Smooth muscle cell (in vitro differentiated cells): ENCODE measurements at regions not wholly inside any gene's neighbourhood (a gene's known extent, or its start where the extent isn't known, plus 50 kb on each side); places are given as distances from the start of the nearest gene placed in this dataset.

Source experiments
- DNase-seq: peaks from one replicate; lab custom pipeline; 2025; ENCODE audit not compliant: unreplicated experiment; lab: John Stamatoyannopoulos, UW
- H2AFZ ChIP-seq: fragments of 200-600 bp; sonication (generic); 2 replicates; pipeline ENCODE4 v1.6.0; 2016; ENCODE audit warnings: antibody characterized with exemption, low read depth, mild to moderate bottlenecking
- H3F3A ChIP-seq: fragments of 200-600 bp; sonication (generic); 2 replicates; pipeline ENCODE4 v1.6.0; 2017; ENCODE audit warnings: antibody characterized with exemption, low read depth
- H3K27ac ChIP-seq: fragments of 200-600 bp; sonication (generic); 2 replicates; pipeline ENCODE4 v1.5.1; 2016; ENCODE audit warnings: low read depth, mild to moderate bottlenecking
- H3K27me3 ChIP-seq: fragments of 200-600 bp; sonication (generic); 2 replicates; pipeline ENCODE4 v1.6.1; 2016; ENCODE audit warnings: low read depth, mild to moderate bottlenecking
- H3K36me3 ChIP-seq: fragments of 200-600 bp; sonication (generic); 2 replicates; pipeline ENCODE4 v1.5.1; 2016; ENCODE audit warnings: low read depth
- H3K4me1 ChIP-seq: fragments of 200-600 bp; sonication (generic); 2 replicates; pipeline ENCODE4 v1.5.1; 2016; ENCODE audit warnings: low read depth
- H3K4me2 ChIP-seq: fragments of 200-600 bp; sonication (generic); 2 replicates; pipeline ENCODE4 v1.6.0; 2016; ENCODE audit warnings: mild to moderate bottlenecking
- H3K4me3 ChIP-seq: fragments of 200-600 bp; sonication (generic); 2 replicates; pipeline ENCODE4 v1.5.1; 2016; ENCODE audit warnings: mild to moderate bottlenecking
- H3K79me2 ChIP-seq: fragments of 200-600 bp; sonication (generic); 2 replicates; pipeline ENCODE4 v1.6.0; 2016; ENCODE audit warnings: low read depth, mild to moderate bottlenecking
- H3K9ac ChIP-seq: fragments of 200-600 bp; sonication (generic); 2 replicates; pipeline ENCODE4 v1.6.0; 2016; ENCODE audit warnings: low read depth
- H3K9me3 ChIP-seq: fragments of 200-600 bp; sonication (generic); replicated peaks from 2 replicates; pipeline ENCODE4 v1.5.1; 2016; ENCODE audit warnings: low read depth
- H4K20me1 ChIP-seq: fragments of 200-600 bp; sonication (generic); 2 replicates; pipeline ENCODE4 v1.6.0; 2016; ENCODE audit warnings: low read depth
- WGBS: methylation state at CpG from one replicate; pipeline ENCODE4 v1.1.7; 2016; ENCODE audit warnings: low lambda C conversion rate; 5-methylcytosine and 5-hydroxymethylcytosine counted together
- TF ChIP-seq, protein P1 (sequence below): fragments of 200-600 bp; sonication (generic); IDR thresholded peaks from 2 replicates; pipeline ENCODE4 v1.5.1; 2017; ENCODE audit warnings: borderline replicate concordance, mild to moderate bottlenecking, antibody characterized with exemption; ENCODE audit not compliant: insufficient read depth, poor library complexity, severe bottlenecking

DNA sequence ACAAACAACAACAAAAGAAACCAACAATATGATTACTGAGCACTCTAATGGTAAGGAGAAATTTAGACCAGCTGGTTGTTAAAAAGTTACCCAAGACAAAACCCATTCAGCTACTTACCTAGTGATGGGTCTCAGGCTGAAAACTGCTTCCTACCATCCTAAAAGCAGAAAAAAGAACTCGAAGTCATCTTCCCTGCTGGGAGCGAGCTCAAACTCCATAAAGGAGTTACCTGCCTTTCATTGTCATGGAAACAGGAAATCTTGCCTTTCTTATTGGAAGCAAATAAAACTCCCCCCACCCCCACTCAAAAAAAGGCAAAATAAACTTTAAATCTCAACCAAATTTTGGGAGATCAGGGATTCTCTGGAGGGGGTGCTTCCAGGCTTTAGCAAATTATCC is 1478.3 kb downstream of the C4orf33 start:
- Histone ChIP-seq H3K4me2 (no peak overlapping the region), H3K4me3 (no peak overlapping the region), H3F3A (no peaks in the 10 kb centered on the region), H2AFZ (no peak overlapping the region), H3K79me2 (no peaks in the 10 kb centered on the region), H3K36me3 (no peaks in the 10 kb centered on the region), H3K27me3 (no peaks in the 10 kb centered on the region), H3K4me1 (peaks cover 4% of the 10 kb centered on the region), H3K27ac (no peak overlapping the region), H3K9me3 (no peaks in the 10 kb centered on the region), H4K20me1 (no peaks in the 10 kb centered on the region), H3K9ac (no peak overlapping the region)
- TF ChIP-seq, protein P1, sequence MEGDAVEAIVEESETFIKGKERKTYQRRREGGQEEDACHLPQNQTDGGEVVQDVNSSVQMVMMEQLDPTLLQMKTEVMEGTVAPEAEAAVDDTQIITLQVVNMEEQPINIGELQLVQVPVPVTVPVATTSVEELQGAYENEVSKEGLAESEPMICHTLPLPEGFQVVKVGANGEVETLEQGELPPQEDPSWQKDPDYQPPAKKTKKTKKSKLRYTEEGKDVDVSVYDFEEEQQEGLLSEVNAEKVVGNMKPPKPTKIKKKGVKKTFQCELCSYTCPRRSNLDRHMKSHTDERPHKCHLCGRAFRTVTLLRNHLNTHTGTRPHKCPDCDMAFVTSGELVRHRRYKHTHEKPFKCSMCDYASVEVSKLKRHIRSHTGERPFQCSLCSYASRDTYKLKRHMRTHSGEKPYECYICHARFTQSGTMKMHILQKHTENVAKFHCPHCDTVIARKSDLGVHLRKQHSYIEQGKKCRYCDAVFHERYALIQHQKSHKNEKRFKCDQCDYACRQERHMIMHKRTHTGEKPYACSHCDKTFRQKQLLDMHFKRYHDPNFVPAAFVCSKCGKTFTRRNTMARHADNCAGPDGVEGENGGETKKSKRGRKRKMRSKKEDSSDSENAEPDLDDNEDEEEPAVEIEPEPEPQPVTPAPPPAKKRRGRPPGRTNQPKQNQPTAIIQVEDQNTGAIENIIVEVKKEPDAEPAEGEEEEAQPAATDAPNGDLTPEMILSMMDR: no peak
- DNase-seq: no peak
- 93% methylated on average over 2 of the region's 2 CpGs for WGBS

DNA sequence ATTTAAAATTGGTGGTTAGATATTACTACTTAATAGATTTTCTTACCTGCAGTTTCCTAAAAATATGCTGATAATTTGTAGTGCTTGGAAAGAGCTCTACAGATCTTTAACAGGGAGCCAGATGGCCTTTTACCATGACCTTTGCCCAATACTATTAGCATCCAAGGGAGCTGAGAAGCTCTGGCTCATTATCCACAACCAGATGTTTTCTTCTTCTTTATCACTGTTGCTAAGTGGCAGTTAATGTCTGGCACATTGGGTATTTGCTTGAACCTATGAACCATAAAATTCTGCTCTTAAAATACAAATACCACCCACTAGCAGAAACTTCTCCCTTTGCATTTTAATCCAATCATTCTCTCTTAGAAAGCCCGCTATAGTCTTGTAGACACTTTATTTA is 1480.3 kb downstream of the C4orf33 start:
- H3K9ac ChIP-seq: no peak overlapping the region
- H3F3A ChIP-seq: no peaks in the 10 kb centered on the region
- 89% methylated on average over 1 of the region's 1 CpG for WGBS
- H3K36me3 ChIP-seq: no peaks in the 10 kb centered on the region
- DNase-seq: no peak
- H3K4me1 ChIP-seq: peaks cover 4% of the 10 kb centered on the region
- no peak overlapping the region for H2AFZ ChIP-seq
- H3K4me2 ChIP-seq: no peak overlapping the region
- H3K79me2 ChIP-seq: no peaks in the 10 kb centered on the region
- TF ChIP-seq, protein P1: no peak
- H3K9me3 ChIP-seq: no peaks in the 10 kb centered on the region
- no peak overlapping the region for H3K27ac ChIP-seq
- H4K20me1 ChIP-seq: no peaks in the 10 kb centered on the region
- no peak overlapping the region for H3K4me3 ChIP-seq
- no peaks in the 10 kb centered on the region for H3K27me3 ChIP-seq

DNA sequence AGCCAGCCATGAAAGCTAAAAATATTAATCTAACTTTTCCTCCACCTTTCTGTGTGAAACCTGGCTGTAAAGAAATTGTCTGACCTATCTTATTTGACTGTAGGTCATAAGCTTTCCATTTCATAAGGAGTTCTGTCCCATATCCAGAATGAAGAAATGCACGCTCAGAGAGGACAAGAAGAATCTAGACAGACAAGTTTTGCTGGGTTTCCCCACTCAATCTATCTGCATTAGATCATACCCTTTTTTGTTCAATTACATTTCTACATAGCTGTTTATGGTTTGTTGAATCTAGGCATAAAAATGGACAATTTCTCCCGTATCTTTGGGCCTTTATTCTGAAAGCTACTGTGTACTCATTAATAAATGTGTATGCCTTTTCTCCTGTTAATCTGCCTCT is 1495.1 kb downstream of the C4orf33 start:
- Histone ChIP-seq H3K4me2 (no peak overlapping the region), H3K27ac (peak overlapping the region; percentile 84), H3K4me3 (no peak overlapping the region), H4K20me1 (no peaks in the 10 kb centered on the region), H3K27me3 (no peaks in the 10 kb centered on the region), H3K36me3 (no peaks in the 10 kb centered on the region), H3K4me1 (no peaks in the 10 kb centered on the region), H3K9ac (no peak overlapping the region), H2AFZ (peak overlapping the region; percentile 7), H3F3A (no peaks in the 10 kb centered on the region), H3K79me2 (no peaks in the 10 kb centered on the region), H3K9me3 (no peaks in the 10 kb centered on the region)
- WGBS: 78% methylated on average over 2 of the region's 2 CpGs
- TF ChIP-seq, protein P1: no peak
- DNase-seq: no peak

DNA sequence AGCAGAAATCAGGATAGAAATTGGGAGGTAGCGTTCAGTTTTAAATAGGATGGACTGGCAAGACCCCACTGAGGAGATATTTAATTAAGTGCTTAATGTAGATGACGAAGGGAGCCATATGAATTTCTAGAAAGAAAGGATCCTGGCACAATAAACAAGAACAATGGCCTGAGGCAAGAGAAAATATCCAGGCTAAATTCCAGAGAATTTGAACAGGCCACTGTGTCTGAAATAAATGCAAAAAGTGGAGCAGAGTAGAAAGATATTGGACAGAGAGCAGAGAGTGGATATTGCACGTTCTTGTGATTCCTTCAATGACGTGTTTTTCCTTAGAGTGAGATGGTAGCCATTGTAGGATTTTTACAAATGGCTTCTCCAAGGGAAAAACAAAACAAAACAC is 1504.8 kb downstream of the C4orf33 start:
- no peak for DNase-seq
- no peak overlapping the region for H3K27ac ChIP-seq
- no peaks in the 10 kb centered on the region for H3K4me1 ChIP-seq
- TF ChIP-seq, protein P1: no peak
- no peaks in the 10 kb centered on the region for H3K36me3 ChIP-seq
- H4K20me1 ChIP-seq: no peaks in the 10 kb centered on the region
- H3K9ac ChIP-seq: no peak overlapping the region
- H3K4me3 ChIP-seq: no peak overlapping the region
- H3K4me2 ChIP-seq: no peak overlapping the region
- H3K9me3 ChIP-seq: no peaks in the 10 kb centered on the region
- H3K79me2 ChIP-seq: no peaks in the 10 kb centered on the region
- H3F3A ChIP-seq: no peaks in the 10 kb centered on the region
- no peaks in the 10 kb centered on the region for H3K27me3 ChIP-seq
- WGBS: 90% methylated on average over 4 of the region's 4 CpGs
- H2AFZ ChIP-seq: no peak overlapping the region
